ENCODE measurements at regions not wholly inside any gene's neighbourhood (a gene's known extent, or its start where the extent isn't known, plus 50 kb on each side); places are given as distances from the start of the nearest gene placed in this dataset.
A peak's percentile ranks its signal among the peaks of the same experiment; 100 is the strongest.

DNA sequence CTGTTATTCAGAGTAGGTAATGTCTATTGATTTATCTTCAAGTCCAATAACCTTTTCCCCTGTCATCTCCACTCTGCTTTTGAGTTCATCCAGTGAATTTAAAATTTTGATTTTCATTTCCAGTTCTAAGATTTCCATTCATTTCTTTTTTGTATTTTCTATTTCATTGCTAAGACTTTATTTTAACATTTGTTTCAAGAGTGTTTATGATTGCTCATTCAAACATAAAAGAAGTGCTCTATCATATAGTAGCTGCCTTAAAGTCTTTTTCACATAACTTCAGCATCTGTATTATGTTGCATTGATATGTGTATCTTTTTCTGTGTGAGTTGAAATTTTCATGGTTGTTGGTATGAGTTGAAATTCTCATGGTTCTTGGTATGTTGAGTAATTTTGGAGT, 341.6 kb downstream of the SOX4 start:
- no peaks in the 10 kb centered on the region for H3K79me2 ChIP-seq (ENCODE audit: control insufficient read depth, insufficient read depth, low read length)
- no peak overlapping the region for H2AFZ ChIP-seq (ENCODE audit: control insufficient read depth, low read length)
- no peaks in the 10 kb centered on the region for H3K4me1 ChIP-seq (ENCODE audit: control insufficient read depth, extremely low read depth, insufficient read depth, low read length)
- H3K4me3 ChIP-seq (ENCODE audit: control insufficient read depth in 2 of 3, extremely low read depth in 1 of 3, insufficient read depth in 2 of 3, low read depth in 1 of 3, low read length in 3 of 3): no peak overlapping the region
- no peak for TF ChIP-seq EZH2 (IDR thresholded peaks at IDR 0.05; ENCODE audit: low read length)
- TF ChIP-seq CTCF (optimal IDR thresholded peaks at IDR 0.05 in 1 of 3, IDR thresholded peaks at IDR 0.05 in 1 of 3, conservative IDR thresholded peaks at IDR 0.05 in 1 of 3; ENCODE audit: extremely low read depth in 1 of 3, insufficient read depth in 2 of 3, low read length in 3 of 3): no peak
- H3K27me3 ChIP-seq (ENCODE audit: control insufficient read depth, extremely low read depth, insufficient read depth, low read length): no peaks in the 10 kb centered on the region
- no peak overlapping the region for H3K4me2 ChIP-seq (ENCODE audit: control insufficient read depth, extremely low read depth, insufficient read depth, low read depth, low read length)
- H3K27ac ChIP-seq (ENCODE audit: control insufficient read depth, insufficient read depth, low read length): no peak overlapping the region
- DNase-seq (ENCODE audit: low read depth, low spot score) (no peak), FAIRE-seq (no peak)
- no peak overlapping the region for H3K9ac ChIP-seq (ENCODE audit: control insufficient read depth, extremely low read depth, insufficient read depth, low read length)
- no peaks in the 10 kb centered on the region for H3K9me3 ChIP-seq (ENCODE audit: control insufficient read depth, low read depth, low read length)
- no peaks in the 10 kb centered on the region for H3K36me3 ChIP-seq (ENCODE audit: control insufficient read depth in 2 of 2, extremely low read depth in 1 of 2, insufficient read depth in 2 of 2, low read length in 2 of 2)
- no peaks in the 10 kb centered on the region for H4K20me1 ChIP-seq (ENCODE audit: control insufficient read depth, extremely low read depth, insufficient read depth, low read length)
- dilution Hi-C loops (cut with MboI; ENCODE audit: extremely low pct_ligation_motif_present, low sequenced_read_pairs): no loop called here
- H3K9me1 ChIP-seq (ENCODE audit: control insufficient read depth, extremely low read depth, insufficient read depth, low read length): no peaks in the 10 kb centered on the region

DNA sequence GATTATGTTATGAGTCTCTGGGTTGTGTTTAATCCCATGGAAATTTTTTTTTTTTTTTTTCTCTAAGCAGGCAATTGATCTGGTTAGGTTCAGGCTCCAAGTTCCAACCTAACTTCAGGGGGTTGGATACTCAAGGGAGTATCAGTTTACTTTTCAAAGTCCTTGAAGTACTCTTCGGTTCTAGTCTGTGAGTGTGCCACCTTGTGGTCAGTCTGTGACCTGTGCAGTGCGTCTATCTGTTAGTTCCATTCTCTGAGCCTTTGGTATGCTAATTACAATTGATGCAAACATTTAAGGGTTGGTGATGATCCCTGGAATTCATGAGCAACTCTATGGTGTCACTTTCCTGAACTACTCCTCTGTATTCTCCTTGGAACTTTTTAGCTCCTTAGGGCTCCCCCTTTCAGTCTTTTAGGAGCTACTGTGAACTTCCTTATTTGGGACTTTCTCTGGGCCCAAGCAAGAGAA, 342.0 kb downstream of the SOX4 start:
- H2AFZ ChIP-seq (ENCODE audit: control insufficient read depth, low read length): no peak overlapping the region
- TF ChIP-seq EZH2 (IDR thresholded peaks at IDR 0.05; ENCODE audit: low read length): no peak
- peak; percentile 65 to 76 (median 72) for TF ChIP-seq CTCF (optimal IDR thresholded peaks at IDR 0.05 in 1 of 3, IDR thresholded peaks at IDR 0.05 in 1 of 3, conservative IDR thresholded peaks at IDR 0.05 in 1 of 3; ENCODE audit: extremely low read depth in 1 of 3, insufficient read depth in 2 of 3, low read length in 3 of 3)
- no peak overlapping the region for H3K27ac ChIP-seq (ENCODE audit: control insufficient read depth, insufficient read depth, low read length)
- H3K4me1 ChIP-seq (ENCODE audit: control insufficient read depth, extremely low read depth, insufficient read depth, low read length): no peaks in the 10 kb centered on the region
- H3K27me3 ChIP-seq (ENCODE audit: control insufficient read depth, extremely low read depth, insufficient read depth, low read length): no peaks in the 10 kb centered on the region
- no peak overlapping the region for H3K4me3 ChIP-seq (ENCODE audit: control insufficient read depth in 2 of 3, extremely low read depth in 1 of 3, insufficient read depth in 2 of 3, low read depth in 1 of 3, low read length in 3 of 3)
- no peak overlapping the region for H3K4me2 ChIP-seq (ENCODE audit: control insufficient read depth, extremely low read depth, insufficient read depth, low read depth, low read length)
- H3K9me1 ChIP-seq (ENCODE audit: control insufficient read depth, extremely low read depth, insufficient read depth, low read length): no peaks in the 10 kb centered on the region
- FAIRE-seq (peak; percentile 66), DNase-seq (ENCODE audit: low read depth, low spot score) (no peak)
- no peaks in the 10 kb centered on the region for H3K36me3 ChIP-seq (ENCODE audit: control insufficient read depth in 2 of 2, extremely low read depth in 1 of 2, insufficient read depth in 2 of 2, low read length in 2 of 2)
- H3K9ac ChIP-seq (ENCODE audit: control insufficient read depth, extremely low read depth, insufficient read depth, low read length): no peak overlapping the region
- no peaks in the 10 kb centered on the region for H3K79me2 ChIP-seq (ENCODE audit: control insufficient read depth, insufficient read depth, low read length)
- no peaks in the 10 kb centered on the region for H4K20me1 ChIP-seq (ENCODE audit: control insufficient read depth, extremely low read depth, insufficient read depth, low read length)
- no peaks in the 10 kb centered on the region for H3K9me3 ChIP-seq (ENCODE audit: control insufficient read depth, low read depth, low read length)
- dilution Hi-C loops (cut with MboI; ENCODE audit: extremely low pct_ligation_motif_present, low sequenced_read_pairs): no loop called here

All from keratinocyte (primary cell).